HAP-1 (cell line): ENCODE measurements at regions not wholly inside any gene's neighbourhood (a gene's known extent, or its start where the extent isn't known, plus 50 kb on each side); places are given as distances from the start of the nearest gene placed in this dataset.

ENCODE experiments used
- DNase-seq, 2 experiments: peaks; one replicate each; pipeline ENCODE4 v3.0.0-alpha.2; 2016 to 2020; ENCODE audit warnings: low spot score in 2 of 2
- H3K27me3 ChIP-seq: fragments of 250-450 bp; sonication (Bioruptor Pico); 2 replicates; pipeline ENCODE4 v1.5.1; 2020; ENCODE audit warnings: low read depth, mild to moderate bottlenecking, moderate library complexity
- H3K36me3 ChIP-seq: fragments of 250-450 bp; sonication (Bioruptor Pico); replicated peaks from 2 replicates; pipeline ENCODE4 v1.5.1; 2020; ENCODE audit warnings: mild to moderate bottlenecking
- H3K4me1 ChIP-seq: fragments of 250-450 bp; sonication (Bioruptor Pico); 2 replicates; pipeline ENCODE4 v1.5.1; 2020; ENCODE audit warnings: mild to moderate bottlenecking
- H3K4me3 ChIP-seq: fragments of 250-450 bp; sonication (Bioruptor Pico); 2 replicates; pipeline ENCODE4 v1.5.1; 2020; ENCODE audit warnings: mild to moderate bottlenecking, moderate library complexity
- H3K9me3 ChIP-seq: fragments of 250-450 bp; sonication (Bioruptor Pico); 2 replicates; pipeline ENCODE4 v1.5.1; 2020; ENCODE audit warnings: mild to moderate bottlenecking, moderate library complexity
- in situ Hi-C: fragments of 300-500 bp; cut with MboI; formaldehyde crosslinking; loops from 3 replicates; pipeline ENCODE4 v1.14.3; 2020; ENCODE audit warnings: low sequenced_read_pairs, inconsistent platforms, mixed read lengths

DNA sequence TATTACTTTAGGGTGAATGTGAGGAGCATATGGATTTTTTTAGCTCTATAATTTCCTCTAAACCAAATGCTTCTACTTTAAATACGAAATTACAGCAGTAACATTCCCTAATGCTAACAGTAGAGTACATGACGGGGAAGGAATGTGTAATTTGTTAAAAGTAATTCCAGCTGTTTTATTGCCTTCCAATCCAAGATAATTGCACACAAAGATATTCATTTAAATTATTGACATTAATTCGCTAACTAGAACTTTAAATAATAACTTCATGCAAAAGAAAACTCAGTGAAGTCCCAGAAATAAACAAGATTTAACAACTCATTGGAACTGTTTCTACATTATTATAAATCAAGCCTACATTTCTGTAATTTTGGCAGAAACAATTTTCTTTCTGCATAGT lies 261.4 kb upstream of the CFAP20DC start:
- H3K4me3 ChIP-seq, result no peak overlapping the region
- in situ Hi-C loops, result no loop called here
- H3K9me3 ChIP-seq, result no peaks in the 10 kb centered on the region
- no peak for DNase-seq
- no peaks in the 10 kb centered on the region for H3K4me1 ChIP-seq
- no peaks in the 10 kb centered on the region; the same call in 1 of the 2 replicates for H3K27me3 ChIP-seq
- no peaks in the 10 kb centered on the region for H3K36me3 ChIP-seq

DNA sequence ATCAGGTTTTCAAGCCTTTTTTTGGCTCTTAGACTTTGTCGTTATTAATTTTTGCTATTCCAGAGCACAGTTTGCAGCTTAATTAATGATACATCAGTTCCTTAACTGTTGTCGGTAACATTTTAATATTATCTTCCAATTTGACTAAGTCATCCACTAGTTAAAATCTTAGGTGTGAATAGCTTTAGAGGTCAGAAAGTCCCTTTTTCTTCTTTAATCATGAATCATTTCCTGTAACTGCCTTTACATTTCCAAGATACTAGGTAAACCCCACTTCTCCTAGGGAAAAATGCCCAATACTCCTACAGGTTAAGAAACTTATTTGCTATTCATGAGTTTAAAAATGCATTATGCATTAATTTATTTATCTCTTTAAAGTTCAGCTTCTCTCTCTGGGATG lies 260.9 kb upstream of the CFAP20DC start:
- Histone ChIP-seq H3K4me3 (no peak overlapping the region), H3K27me3 (no peaks in the 10 kb centered on the region; the same call in 1 of the 2 replicates), H3K9me3 (no peaks in the 10 kb centered on the region), H3K4me1 (no peaks in the 10 kb centered on the region), H3K36me3 (no peaks in the 10 kb centered on the region)
- no peak for DNase-seq
- in situ Hi-C loops, result no loop called here

DNA sequence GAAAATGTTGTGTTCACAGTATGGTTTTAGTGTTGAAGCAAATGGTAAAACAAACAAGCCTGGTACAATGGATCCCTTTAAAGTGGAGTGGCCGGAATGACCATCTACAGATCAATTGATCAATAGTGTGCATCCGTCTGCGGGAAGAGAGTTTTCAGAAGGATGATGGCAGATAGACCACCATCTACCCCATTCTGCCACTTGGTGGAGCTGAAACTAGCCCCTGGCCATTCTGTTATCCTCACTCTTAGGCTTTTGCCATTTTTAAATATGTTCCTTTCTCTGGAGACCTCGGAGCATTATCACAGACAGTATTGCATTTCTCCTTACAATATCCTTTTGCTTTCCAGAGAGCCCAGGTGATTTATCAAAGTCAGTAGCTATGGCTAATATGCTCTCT lies 258.9 kb upstream of the CFAP20DC start:
- in situ Hi-C loops, result no loop called here
- Histone ChIP-seq H3K9me3 (no peaks in the 10 kb centered on the region), H3K27me3 (no peaks in the 10 kb centered on the region; the same call in 1 of the 2 replicates), H3K36me3 (no peaks in the 10 kb centered on the region), H3K4me1 (no peaks in the 10 kb centered on the region), H3K4me3 (no peak overlapping the region)
- no peak for DNase-seq

DNA sequence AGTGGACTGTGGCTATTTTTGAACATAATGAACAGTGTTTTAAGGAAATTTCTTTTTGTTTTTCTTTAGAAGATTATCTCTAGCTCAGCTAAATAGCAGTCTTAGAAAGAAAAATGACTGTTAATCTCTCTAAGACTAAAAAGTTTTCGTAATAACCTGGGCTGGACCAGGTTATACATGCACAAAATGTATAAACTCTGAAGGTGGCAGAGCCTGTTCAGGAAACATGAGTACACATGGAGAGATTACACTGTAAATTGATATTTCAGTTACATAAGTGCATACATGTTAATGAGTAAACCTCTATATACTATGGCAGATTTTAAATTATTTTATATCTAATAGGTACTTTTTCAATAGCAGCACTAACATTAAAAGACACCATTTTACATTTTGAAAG lies 258.2 kb upstream of the CFAP20DC start:
- Histone ChIP-seq H3K9me3 (no peaks in the 10 kb centered on the region), H3K27me3 (no peaks in the 10 kb centered on the region; the same call in 1 of the 2 replicates), H3K36me3 (no peaks in the 10 kb centered on the region), H3K4me1 (no peaks in the 10 kb centered on the region), H3K4me3 (no peak overlapping the region)
- in situ Hi-C loops, result no loop called here
- DNase-seq, result no peak

DNA sequence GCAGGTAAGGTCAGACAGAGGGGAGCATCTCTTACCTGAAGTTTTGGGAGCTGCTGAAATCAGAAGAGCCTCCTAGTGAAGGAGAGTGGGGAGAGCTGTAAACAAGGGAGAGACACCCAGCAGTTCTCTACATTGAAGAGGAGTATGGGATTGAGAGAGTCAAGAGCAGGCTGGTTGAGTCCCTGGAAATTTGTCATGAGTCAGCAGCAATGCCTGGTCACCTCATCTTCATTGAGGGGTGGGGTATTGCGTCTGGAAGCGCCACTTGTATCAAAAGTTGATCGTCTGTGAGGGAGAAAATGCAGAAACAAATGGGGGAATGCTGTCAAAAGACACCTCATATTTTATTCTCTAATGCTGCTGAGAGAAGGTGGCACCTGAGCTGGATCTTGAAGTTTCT lies 256.6 kb upstream of the CFAP20DC start:
- Histone ChIP-seq H3K27me3 (no peaks in the 10 kb centered on the region; the same call in 1 of the 2 replicates), H3K36me3 (no peaks in the 10 kb centered on the region), H3K9me3 (no peaks in the 10 kb centered on the region), H3K4me3 (no peak overlapping the region), H3K4me1 (no peaks in the 10 kb centered on the region)
- no peak for DNase-seq
- in situ Hi-C loops, result no loop called here

DNA sequence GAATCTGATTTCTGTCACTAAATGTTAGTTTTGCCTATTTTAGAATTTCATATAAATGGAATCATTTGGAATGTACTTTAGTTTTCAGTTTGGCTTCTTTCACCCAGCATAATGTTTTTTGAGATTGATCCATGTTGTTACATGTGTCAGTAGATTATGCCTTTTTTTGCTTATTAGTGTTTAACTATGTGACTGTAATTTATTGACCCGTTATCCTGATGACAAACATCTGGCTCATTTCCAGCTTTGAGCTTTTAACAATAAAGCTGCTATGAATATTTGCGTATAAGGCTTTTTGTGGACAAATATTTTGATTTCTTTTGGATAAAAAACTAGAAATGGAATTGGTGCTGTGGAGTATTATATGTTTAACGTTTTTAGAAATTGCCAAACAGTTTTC lies 254.5 kb upstream of the CFAP20DC start:
- H3K9me3 ChIP-seq, result no peaks in the 10 kb centered on the region
- H3K4me3 ChIP-seq, result no peak overlapping the region
- H3K4me1 ChIP-seq, result no peaks in the 10 kb centered on the region
- in situ Hi-C loops, result no loop called here
- no peaks in the 10 kb centered on the region; the same call in 1 of the 2 replicates for H3K27me3 ChIP-seq
- H3K36me3 ChIP-seq, result no peaks in the 10 kb centered on the region
- DNase-seq, result no peak

DNA sequence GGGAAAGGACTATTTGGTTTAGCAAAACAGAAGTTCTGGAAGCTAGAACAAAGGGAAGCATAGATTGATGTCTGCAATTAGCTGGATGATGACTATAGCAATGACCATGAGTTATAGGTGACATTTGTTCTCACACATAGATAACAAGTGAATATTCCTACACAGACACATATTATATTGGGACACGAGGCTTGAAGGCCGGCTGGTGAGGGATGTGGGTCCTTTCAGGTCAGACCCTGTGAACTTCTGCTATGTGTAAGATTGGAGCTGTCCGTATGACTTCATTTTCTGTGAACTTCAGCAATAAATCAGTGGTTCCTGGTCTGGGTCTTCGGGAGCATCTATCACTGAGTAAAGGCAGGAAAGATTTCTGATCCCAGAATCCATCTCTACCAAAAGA lies 253.6 kb upstream of the CFAP20DC start:
- DNase-seq, result no peak
- Histone ChIP-seq H3K9me3 (no peaks in the 10 kb centered on the region), H3K27me3 (no peaks in the 10 kb centered on the region; the same call in 1 of the 2 replicates), H3K36me3 (no peaks in the 10 kb centered on the region), H3K4me1 (no peaks in the 10 kb centered on the region), H3K4me3 (no peak overlapping the region)
- in situ Hi-C loops, result no loop called here

DNA sequence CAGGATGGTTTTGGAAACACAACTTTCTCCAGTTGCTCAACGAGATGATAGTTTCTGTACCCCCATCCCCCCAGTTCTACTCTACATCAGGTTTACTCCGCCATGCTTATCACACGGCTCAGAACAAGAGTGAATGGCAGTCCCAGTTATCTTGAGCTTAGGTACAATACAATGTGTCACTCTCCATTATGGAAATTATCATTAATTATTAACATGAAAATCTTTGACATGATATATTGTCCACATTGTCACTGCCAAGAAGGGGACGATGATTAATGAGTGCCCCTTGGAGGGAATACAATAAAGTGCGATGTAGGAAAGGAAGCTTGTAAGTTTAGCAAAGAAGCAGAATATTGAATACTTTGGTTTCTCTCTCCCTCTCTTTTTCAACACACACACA lies 252.6 kb upstream of the CFAP20DC start:
- no peaks in the 10 kb centered on the region for H3K36me3 ChIP-seq
- no peak for DNase-seq
- H3K27me3 ChIP-seq, result no peaks in the 10 kb centered on the region; the same call in 1 of the 2 replicates
- H3K4me3 ChIP-seq, result no peak overlapping the region
- no peaks in the 10 kb centered on the region for H3K9me3 ChIP-seq
- no peaks in the 10 kb centered on the region for H3K4me1 ChIP-seq
- in situ Hi-C loops, result no loop called here

DNA sequence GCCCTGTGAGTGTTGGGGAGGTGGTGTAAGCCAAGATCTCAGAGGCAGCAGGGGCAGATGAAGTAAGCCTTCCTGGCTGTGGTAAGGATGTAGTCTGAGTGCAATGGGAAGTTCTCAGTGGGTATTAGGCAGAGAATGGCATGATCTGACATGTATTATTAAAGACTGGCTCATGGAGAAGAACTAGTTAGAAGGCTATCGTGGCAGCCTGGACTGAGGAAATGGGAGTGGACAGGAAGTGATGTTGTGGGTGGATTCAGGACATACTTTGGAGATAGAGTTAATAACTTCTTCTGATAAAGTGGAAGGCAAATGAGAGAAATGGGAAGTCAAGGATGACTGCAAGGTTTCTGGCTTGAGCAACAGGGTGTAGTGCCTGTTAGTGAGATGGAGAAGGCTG lies 250.9 kb upstream of the CFAP20DC start:
- DNase-seq, result no peak
- H3K9me3 ChIP-seq, result no peaks in the 10 kb centered on the region
- in situ Hi-C loops, result no loop called here
- H3K36me3 ChIP-seq, result no peaks in the 10 kb centered on the region
- no peak overlapping the region for H3K4me3 ChIP-seq
- no peaks in the 10 kb centered on the region for H3K27me3 ChIP-seq
- no peaks in the 10 kb centered on the region for H3K4me1 ChIP-seq

GRCh38 chr3:59299561-59299960 lies 249.7 kb upstream of the CFAP20DC start:
- H3K4me3 ChIP-seq, result no peak overlapping the region
- no peaks in the 10 kb centered on the region for H3K27me3 ChIP-seq
- no peaks in the 10 kb centered on the region for H3K36me3 ChIP-seq
- in situ Hi-C loops, result no loop called here
- no peak for DNase-seq
- H3K9me3 ChIP-seq, result no peaks in the 10 kb centered on the region
- no peaks in the 10 kb centered on the region for H3K4me1 ChIP-seq

GRCh38 chr3:59290358-59290757 lies 240.5 kb upstream of the CFAP20DC start:
- DNase-seq, result no peak

GRCh38 chr3:59289831-59290230 lies 240.0 kb upstream of the CFAP20DC start:
- Histone ChIP-seq H3K36me3 (no peaks in the 10 kb centered on the region), H3K4me1 (no peaks in the 10 kb centered on the region), H3K4me3 (no peak overlapping the region), H3K27me3 (peaks cover 10% of the 10 kb centered on the region), H3K9me3 (no peaks in the 10 kb centered on the region)
- in situ Hi-C loops, result no loop called here
- DNase-seq, result no peak

More at GRCh38 chr3:59290358-59290757, 240.5 kb upstream of the CFAP20DC start:
- in situ Hi-C loops, result no loop called here
- no peaks in the 10 kb centered on the region for H3K9me3 ChIP-seq
- peaks cover 5% of the 10 kb centered on the region for H3K27me3 ChIP-seq
- no peaks in the 10 kb centered on the region for H3K4me1 ChIP-seq
- H3K36me3 ChIP-seq, result no peaks in the 10 kb centered on the region
- no peak overlapping the region for H3K4me3 ChIP-seq

- H3K36me3 ChIP-seq, result no peaks in the 10 kb centered on the region
- H3K4me3 ChIP-seq, result no peak overlapping the region
- no peak for DNase-seq
- H3K27me3 ChIP-seq, result peaks cover 13% of the 10 kb centered on the region
- no peaks in the 10 kb centered on the region for H3K4me1 ChIP-seq
- no peaks in the 10 kb centered on the region for H3K9me3 ChIP-seq
- in situ Hi-C loops, result no loop called here
Measured at GRCh38 chr3:59288951-59289350, 239.1 kb upstream of the CFAP20DC start.

GRCh38 chr3:59286791-59287531 lies 237.1 kb upstream of the CFAP20DC start:
- H3K36me3 ChIP-seq, result no peaks in the 10 kb centered on the region
- H3K4me3 ChIP-seq, result no peak overlapping the region
- DNase-seq, result no peak
- H3K9me3 ChIP-seq, result no peaks in the 10 kb centered on the region
- no peaks in the 10 kb centered on the region for H3K4me1 ChIP-seq
- peaks cover 13% of the 10 kb centered on the region for H3K27me3 ChIP-seq
- in situ Hi-C loops, result no loop called here

DNA sequence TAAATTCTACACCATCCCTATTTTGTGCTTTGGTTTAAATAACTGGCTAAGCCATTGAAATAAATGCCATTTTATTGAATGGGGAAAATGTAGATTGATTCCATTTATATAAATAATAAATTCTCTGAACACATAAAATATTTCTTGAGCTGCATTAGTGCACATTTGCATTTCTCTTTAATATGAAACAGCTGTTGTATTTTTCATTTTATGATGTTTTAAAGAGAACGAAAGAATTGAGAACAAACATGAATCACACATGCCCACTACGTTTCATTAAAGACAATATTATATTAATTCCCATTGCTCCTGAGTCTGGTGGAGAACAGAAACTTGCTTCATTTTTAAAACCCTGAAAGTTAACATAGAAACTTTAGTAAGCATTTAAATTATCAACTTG lies 235.7 kb upstream of the CFAP20DC start:
- no peak for DNase-seq
- in situ Hi-C loops, result no loop called here

More for the DNA sequence above, 235.7 kb upstream of the CFAP20DC start:
- no peaks in the 10 kb centered on the region for H3K9me3 ChIP-seq
- H3K27me3 ChIP-seq, result peaks cover 13% of the 10 kb centered on the region
- H3K4me3 ChIP-seq, result no peak overlapping the region
- no peaks in the 10 kb centered on the region for H3K4me1 ChIP-seq
- H3K36me3 ChIP-seq, result no peaks in the 10 kb centered on the region
